GM12878 (cell line): ENCODE measurements at regions not wholly inside any gene's neighbourhood (a gene's known extent, or its start where the extent isn't known, plus 50 kb on each side); places are given as distances from the start of the nearest gene placed in this dataset.
A peak's percentile ranks its signal among the peaks of the same experiment; 100 is the strongest.

Experiments
- ASH2L ChIP-seq: fragments of 300-600, 200-600 bp; sonication (generic); IDR thresholded peaks from 2 replicates; pipeline ENCODE4 v1.6.1; 2017; ENCODE audit warnings: low read depth, mild to moderate bottlenecking, borderline replicate concordance
- CBX3 ChIP-seq: fragments of 200-600 bp; sonication (generic); IDR thresholded peaks from 2 replicates; pipeline ENCODE4 v1.6.1; 2016; ENCODE audit warnings: low read depth, borderline replicate concordance
- CEBPZ ChIP-seq: fragments of 150-350 bp; IDR thresholded peaks from 2 replicates; pipeline ENCODE4 v1.6.1; 2016; ENCODE audit warnings: low read depth, low read length
- CHD1 ChIP-seq: IDR thresholded peaks from 2 replicates; pipeline ENCODE4 v1.6.1; 2012; ENCODE audit warnings: low read depth, low read length, improper control_type of control experiment
- E2F8 ChIP-seq: fragments of 450-650 bp; IDR thresholded peaks from 2 replicates; pipeline ENCODE4 v1.6.1; 2018; ENCODE audit warnings: mild to moderate bottlenecking, low read depth, moderate library complexity; ENCODE audit not compliant: partially characterized antibody
- EED ChIP-seq: sonication (generic); IDR thresholded peaks from 2 replicates; pipeline ENCODE4 v1.6.1; 2016; ENCODE audit warnings: antibody characterized with exemption, low read depth
- ELK1 ChIP-seq: IDR thresholded peaks from 2 replicates; pipeline ENCODE4 v1.6.1; 2012; ENCODE audit warnings: low read depth, low read length, improper control_type of control experiment
- EZH2 ChIP-seq: IDR thresholded peaks from 2 replicates; pipeline ENCODE4 v1.6.1; 2012; ENCODE audit warnings: low read depth, mild to moderate bottlenecking, control low read depth, inconsistent platforms, low read length, borderline replicate concordance; ENCODE audit not compliant: control insufficient read depth
- LARP7 ChIP-seq: fragments of 450-650 bp; IDR thresholded peaks from 2 replicates; pipeline ENCODE4 v1.6.1; 2017; ENCODE audit warnings: mild to moderate bottlenecking
- NR2C1 ChIP-seq: fragments of 450-650 bp; IDR thresholded peaks from 2 replicates; pipeline ENCODE4 v1.6.1; 2017; ENCODE audit warnings: antibody characterized with exemption, mild to moderate bottlenecking, moderate library complexity
- NR2C2 ChIP-seq: IDR thresholded peaks from 2 replicates; pipeline ENCODE4 v1.6.1; 2011; ENCODE audit warnings: borderline replicate concordance, low read depth; ENCODE audit not compliant: control insufficient read depth, insufficient read length
- PBX3 ChIP-seq: IDR thresholded peaks from 2 replicates; pipeline ENCODE4 v1.6.1; 2011; ENCODE audit warnings: mild to moderate bottlenecking, low read depth, low read length, moderate library complexity; ENCODE audit not compliant: insufficient replicate concordance
- RB1 ChIP-seq: fragments of 450-650 bp; formaldehyde crosslinking; IDR thresholded peaks from 2 replicates; pipeline ENCODE4 v1.6.1; 2017; ENCODE audit warnings: mild to moderate bottlenecking, borderline replicate concordance
- ZBED1 ChIP-seq: IDR thresholded peaks from 2 replicates; pipeline ENCODE4 v1.6.1; 2016; ENCODE audit warnings: borderline replicate concordance
- ZBTB40 ChIP-seq: fragments of 450-650 bp; IDR thresholded peaks from 2 replicates; pipeline ENCODE4 v1.6.1; 2016; ENCODE audit warnings: mild to moderate bottlenecking, moderate library complexity, borderline replicate concordance
- ZNF24 ChIP-seq: fragments of 450-650 bp; IDR thresholded peaks from 2 replicates; pipeline ENCODE4 v1.6.1; 2017; ENCODE audit warnings: antibody characterized with exemption, mild to moderate bottlenecking
- ZNF274 ChIP-seq: IDR thresholded peaks from one replicate; pipeline ENCODE4 v1.8.0; 2011; ENCODE audit not compliant: insufficient read length, insufficient read depth

GRCh38 chr15:56786966-56787365 lies 53.7 kb upstream of the ZNF280D start (continued):
- TF ChIP-seq ZBTB40 (no peak), CHD1 (no peak), PBX3 (no peak), E2F8 (no peak), EZH2 (no peak), RB1 (no peak), ASH2L (no peak), ZBED1 (0 out of 2 replicates have a peak, but pooled peaks have one; percentile 50), EED (peak; percentile 48; the same call in 1 of the 2 replicates), ZNF274 (no peak), NR2C2 (no peak), LARP7 (no peak), CBX3 (no peak), NR2C1 (no peak), ELK1 (no peak), CEBPZ (no peak), ZNF24 (peak; percentile 78)
